ENCODE measurements at regions not wholly inside any gene's neighbourhood (a gene's known extent, or its start where the extent isn't known, plus 50 kb on each side); places are given as distances from the start of the nearest gene placed in this dataset.

DNA sequence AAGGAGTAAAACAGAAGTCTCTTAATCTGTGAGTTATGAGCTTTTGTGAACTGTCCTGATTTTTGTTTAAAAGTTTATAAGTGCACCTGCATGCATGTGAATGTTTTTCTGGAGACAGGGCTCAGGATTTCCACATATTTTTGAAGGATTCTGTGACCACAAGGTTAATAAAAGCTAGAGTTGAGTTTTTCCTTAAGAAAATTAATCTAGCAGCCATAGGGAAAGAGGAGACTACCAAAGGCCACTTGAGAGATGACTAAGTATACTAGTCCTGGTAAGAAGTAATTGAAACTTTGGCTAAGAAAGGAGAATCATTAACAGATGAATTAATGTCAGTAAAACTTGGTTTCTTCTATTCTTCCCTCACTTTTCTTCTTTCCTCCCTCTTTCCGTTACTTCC lies 176.8 kb upstream of the EPHA3 start:
- no peaks in the 10 kb centered on the region for H3K4me1 ChIP-seq (ENCODE audit: low read length)
- no peaks in the 10 kb centered on the region for H4K20me1 ChIP-seq (ENCODE audit: insufficient read depth, low read length)
- no peaks in the 10 kb centered on the region for H3K79me2 ChIP-seq (ENCODE audit: low read length)
- TF ChIP-seq, protein P1, sequence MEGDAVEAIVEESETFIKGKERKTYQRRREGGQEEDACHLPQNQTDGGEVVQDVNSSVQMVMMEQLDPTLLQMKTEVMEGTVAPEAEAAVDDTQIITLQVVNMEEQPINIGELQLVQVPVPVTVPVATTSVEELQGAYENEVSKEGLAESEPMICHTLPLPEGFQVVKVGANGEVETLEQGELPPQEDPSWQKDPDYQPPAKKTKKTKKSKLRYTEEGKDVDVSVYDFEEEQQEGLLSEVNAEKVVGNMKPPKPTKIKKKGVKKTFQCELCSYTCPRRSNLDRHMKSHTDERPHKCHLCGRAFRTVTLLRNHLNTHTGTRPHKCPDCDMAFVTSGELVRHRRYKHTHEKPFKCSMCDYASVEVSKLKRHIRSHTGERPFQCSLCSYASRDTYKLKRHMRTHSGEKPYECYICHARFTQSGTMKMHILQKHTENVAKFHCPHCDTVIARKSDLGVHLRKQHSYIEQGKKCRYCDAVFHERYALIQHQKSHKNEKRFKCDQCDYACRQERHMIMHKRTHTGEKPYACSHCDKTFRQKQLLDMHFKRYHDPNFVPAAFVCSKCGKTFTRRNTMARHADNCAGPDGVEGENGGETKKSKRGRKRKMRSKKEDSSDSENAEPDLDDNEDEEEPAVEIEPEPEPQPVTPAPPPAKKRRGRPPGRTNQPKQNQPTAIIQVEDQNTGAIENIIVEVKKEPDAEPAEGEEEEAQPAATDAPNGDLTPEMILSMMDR (IDR thresholded peaks at IDR 0.05; ENCODE audit: low read length), result no peak
- no peak for TF ChIP-seq EZH2 (optimal IDR thresholded peaks at IDR 0.05; ENCODE audit: low read depth, low read length)
- TF ChIP-seq EZH2phosphoT487 (IDR thresholded peaks at IDR 0.05; ENCODE audit: low read length), result no peak
- no peaks in the 10 kb centered on the region for H3K9me3 ChIP-seq (replicated peaks; ENCODE audit: insufficient read depth, low read length)
- H3K27ac ChIP-seq (ENCODE audit: low read length), result no peak overlapping the region
- no peak overlapping the region for H2AFZ ChIP-seq (ENCODE audit: low read length)
- no peak overlapping the region for H3K4me3 ChIP-seq (ENCODE audit: low read length)
- no peak overlapping the region for H3K9ac ChIP-seq (ENCODE audit: low read length)
- H3K27me3 ChIP-seq (replicated peaks; ENCODE audit: insufficient read depth, low read length), result no peaks in the 10 kb centered on the region
- no peak overlapping the region for H3K4me2 ChIP-seq (ENCODE audit: low read depth, low read length)
- no peaks in the 10 kb centered on the region for H3K36me3 ChIP-seq (replicated peaks; ENCODE audit: insufficient read depth, low read length)
- H3K9me2 ChIP-seq (replicated peaks; ENCODE audit: insufficient read depth, low read length), result no peaks in the 10 kb centered on the region
- no peak for DNase-seq
- H3F3A ChIP-seq (ENCODE audit: insufficient read depth, low read length), result no peaks in the 10 kb centered on the region

DNA sequence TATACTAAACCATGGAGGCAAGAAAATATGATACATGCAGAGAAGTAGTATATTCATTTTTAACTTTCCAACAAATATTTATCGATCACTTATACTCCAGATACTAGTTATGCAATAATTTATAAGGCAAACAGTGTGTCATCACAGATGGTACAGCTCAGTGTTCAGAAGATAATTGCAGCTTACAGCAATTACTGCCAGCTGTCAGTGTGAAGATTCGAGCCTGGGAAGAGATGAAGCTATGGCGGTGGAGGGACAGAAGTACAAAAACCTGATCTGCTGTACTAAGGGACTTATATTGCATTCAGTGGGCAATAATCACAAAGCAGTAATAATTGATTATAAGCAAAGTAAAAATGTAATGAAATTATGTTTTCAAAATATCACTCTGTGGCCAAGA lies 170.6 kb upstream of the EPHA3 start:
- Histone ChIP-seq H4K20me1 (ENCODE audit: insufficient read depth, low read length) (no peaks in the 10 kb centered on the region), H3K9me2 (replicated peaks; ENCODE audit: insufficient read depth, low read length) (no peaks in the 10 kb centered on the region), H3K36me3 (replicated peaks; ENCODE audit: insufficient read depth, low read length) (no peaks in the 10 kb centered on the region), H3K9me3 (replicated peaks; ENCODE audit: insufficient read depth, low read length) (no peaks in the 10 kb centered on the region), H3K27ac (ENCODE audit: low read length) (no peak overlapping the region), H3K9ac (ENCODE audit: low read length) (no peak overlapping the region), H3K27me3 (replicated peaks; ENCODE audit: insufficient read depth, low read length) (no peaks in the 10 kb centered on the region), H3K79me2 (ENCODE audit: low read length) (no peaks in the 10 kb centered on the region), H3K4me3 (ENCODE audit: low read length) (no peak overlapping the region), H3K4me1 (ENCODE audit: low read length) (no peaks in the 10 kb centered on the region), H3F3A (ENCODE audit: insufficient read depth, low read length) (no peaks in the 10 kb centered on the region), H2AFZ (ENCODE audit: low read length) (no peak overlapping the region), H3K4me2 (ENCODE audit: low read depth, low read length) (no peak overlapping the region)
- DNase-seq, result no peak
- TF ChIP-seq EZH2 (optimal IDR thresholded peaks at IDR 0.05; ENCODE audit: low read depth, low read length) (no peak), EZH2phosphoT487 (IDR thresholded peaks at IDR 0.05; ENCODE audit: low read length) (no peak)
- TF ChIP-seq, protein P1 (IDR thresholded peaks at IDR 0.05; ENCODE audit: low read length), result no peak

DNA sequence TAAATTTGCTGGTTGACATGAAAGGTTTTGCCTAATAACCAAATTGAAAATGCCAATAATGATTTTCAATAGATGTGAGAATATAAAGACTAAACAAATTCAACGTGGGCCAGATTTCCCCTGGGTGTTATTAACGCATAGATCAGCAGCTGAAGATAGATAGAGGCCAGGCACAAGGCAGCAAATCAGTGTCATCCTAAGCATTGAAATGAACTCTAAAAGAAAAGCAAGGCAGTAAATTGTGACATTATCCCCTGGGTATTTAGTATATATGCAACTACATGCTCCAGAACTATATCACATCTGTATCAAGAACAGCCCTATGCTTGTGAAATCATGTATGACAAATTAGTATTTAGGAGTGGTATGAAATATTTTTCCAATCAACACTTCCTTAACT lies 167.1 kb upstream of the EPHA3 start:
- Histone ChIP-seq H3K36me3 (replicated peaks; ENCODE audit: insufficient read depth, low read length) (no peaks in the 10 kb centered on the region), H3K9ac (ENCODE audit: low read length) (no peak overlapping the region), H3K4me1 (ENCODE audit: low read length) (no peaks in the 10 kb centered on the region), H2AFZ (ENCODE audit: low read length) (no peak overlapping the region), H3K4me2 (ENCODE audit: low read depth, low read length) (no peak overlapping the region), H3K9me3 (replicated peaks; ENCODE audit: insufficient read depth, low read length) (no peaks in the 10 kb centered on the region), H3K27ac (ENCODE audit: low read length) (no peak overlapping the region), H3K79me2 (ENCODE audit: low read length) (no peaks in the 10 kb centered on the region), H3K9me2 (replicated peaks; ENCODE audit: insufficient read depth, low read length) (no peaks in the 10 kb centered on the region), H3K27me3 (replicated peaks; ENCODE audit: insufficient read depth, low read length) (no peaks in the 10 kb centered on the region), H3F3A (ENCODE audit: insufficient read depth, low read length) (no peaks in the 10 kb centered on the region), H3K4me3 (ENCODE audit: low read length) (no peak overlapping the region), H4K20me1 (ENCODE audit: insufficient read depth, low read length) (no peaks in the 10 kb centered on the region)
- no peak for DNase-seq
- TF ChIP-seq EZH2 (optimal IDR thresholded peaks at IDR 0.05; ENCODE audit: low read depth, low read length), result no peak
- TF ChIP-seq, protein P1 (IDR thresholded peaks at IDR 0.05; ENCODE audit: low read length), result no peak
- no peak for TF ChIP-seq EZH2phosphoT487 (IDR thresholded peaks at IDR 0.05; ENCODE audit: low read length)

Measured in MM.1S (cell line).